Loucy (cell line): ENCODE measurements at regions not wholly inside any gene's neighbourhood (a gene's known extent, or its start where the extent isn't known, plus 50 kb on each side); places are given as distances from the start of the nearest gene placed in this dataset.

Source experiments
- EZH2phosphoT487 ChIP-seq: fragments of 200-600 bp; IDR thresholded peaks from 2 replicates; pipeline ENCODE4 v1.6.1; 2018; ENCODE audit warnings: antibody characterized with exemption, mild to moderate bottlenecking, moderate library complexity, borderline replicate concordance
- TF ChIP-seq, protein P1 (sequence below): fragments of 200-600 bp; sonication (generic); conservative IDR thresholded peaks from 2 replicates; pipeline ENCODE4 v1.5.1; 2014; ENCODE audit warnings: mild to moderate bottlenecking, antibody characterized with exemption, low read length

DNA sequence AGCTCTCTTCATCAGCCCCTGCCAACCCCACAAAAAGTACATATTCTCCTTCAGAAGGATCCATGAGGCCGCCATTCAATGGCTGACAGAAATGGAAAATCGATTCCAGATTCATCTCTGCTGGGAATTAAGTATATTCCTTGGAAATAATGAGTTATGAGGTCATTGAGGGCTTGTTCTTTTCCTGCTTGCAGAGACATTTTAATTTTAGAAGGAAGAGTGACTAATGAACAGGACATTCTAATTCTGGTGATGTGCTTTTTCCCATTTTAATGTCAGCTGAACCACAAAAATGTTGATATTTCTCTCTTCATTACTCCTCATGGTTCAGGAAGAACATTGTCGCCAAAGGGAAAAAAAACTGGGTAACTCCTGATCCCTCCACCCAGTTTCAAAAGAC lies 314.0 kb downstream of the PIK3R1 start:
- TF ChIP-seq, protein P1, sequence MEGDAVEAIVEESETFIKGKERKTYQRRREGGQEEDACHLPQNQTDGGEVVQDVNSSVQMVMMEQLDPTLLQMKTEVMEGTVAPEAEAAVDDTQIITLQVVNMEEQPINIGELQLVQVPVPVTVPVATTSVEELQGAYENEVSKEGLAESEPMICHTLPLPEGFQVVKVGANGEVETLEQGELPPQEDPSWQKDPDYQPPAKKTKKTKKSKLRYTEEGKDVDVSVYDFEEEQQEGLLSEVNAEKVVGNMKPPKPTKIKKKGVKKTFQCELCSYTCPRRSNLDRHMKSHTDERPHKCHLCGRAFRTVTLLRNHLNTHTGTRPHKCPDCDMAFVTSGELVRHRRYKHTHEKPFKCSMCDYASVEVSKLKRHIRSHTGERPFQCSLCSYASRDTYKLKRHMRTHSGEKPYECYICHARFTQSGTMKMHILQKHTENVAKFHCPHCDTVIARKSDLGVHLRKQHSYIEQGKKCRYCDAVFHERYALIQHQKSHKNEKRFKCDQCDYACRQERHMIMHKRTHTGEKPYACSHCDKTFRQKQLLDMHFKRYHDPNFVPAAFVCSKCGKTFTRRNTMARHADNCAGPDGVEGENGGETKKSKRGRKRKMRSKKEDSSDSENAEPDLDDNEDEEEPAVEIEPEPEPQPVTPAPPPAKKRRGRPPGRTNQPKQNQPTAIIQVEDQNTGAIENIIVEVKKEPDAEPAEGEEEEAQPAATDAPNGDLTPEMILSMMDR: no peak
- TF ChIP-seq EZH2phosphoT487: no peak
